ENCODE measurements at regions not wholly inside any gene's neighbourhood (a gene's known extent, or its start where the extent isn't known, plus 50 kb on each side); places are given as distances from the start of the nearest gene placed in this dataset.
"Not testable (repeated sequence)": the region's sequence is repeated elsewhere in the genome, so short reads cannot be mapped to it uniquely, and the experiment has no call there.

DNA sequence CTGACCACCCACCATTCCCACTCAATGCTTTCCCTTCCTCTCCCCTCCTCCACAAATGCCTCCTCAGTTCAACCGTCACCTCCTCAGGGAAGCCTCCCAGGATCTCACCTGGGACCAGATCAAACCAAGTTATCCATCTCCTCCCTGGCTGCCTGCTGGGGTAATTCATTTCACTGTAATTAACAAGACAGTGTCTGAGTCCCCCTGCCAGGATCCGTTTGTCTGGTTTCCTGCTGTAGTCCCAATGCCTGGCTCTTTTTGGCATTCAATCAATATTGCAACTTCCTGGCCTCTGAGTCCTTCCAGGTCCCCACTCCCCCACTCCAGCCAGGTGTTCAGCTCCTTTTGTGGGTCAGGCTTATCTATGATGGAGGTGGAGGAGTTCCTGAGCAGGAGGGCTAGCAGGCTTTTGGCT, 687.7 kb downstream of the PTPRU start:
- DNase-seq (ENCODE audit: low read depth in 6 of 9, low spot score in 9 of 9), result no peak
- Histone ChIP-seq H3K36me3 (ENCODE audit: control insufficient read depth in 2 of 2, insufficient read depth in 2 of 2, low read length in 1 of 2) (no peaks in the 10 kb centered on the region), H3K4me3 (ENCODE audit: low read length in 2 of 2) (no peak overlapping the region), H3K27ac (ENCODE audit: low read depth in 1 of 2, low read length in 1 of 2) (no peak overlapping the region), H3K27me3 (ENCODE audit: control insufficient read depth in 2 of 2, insufficient read depth in 1 of 2, low read length in 1 of 2) (no peaks in the 10 kb centered on the region), H3K4me1 (ENCODE audit: control insufficient read depth in 2 of 2, insufficient read depth in 2 of 2, low read length in 2 of 2) (no peaks in the 10 kb centered on the region), H3K9me3 (ENCODE audit: control insufficient read depth in 2 of 2, insufficient read depth in 1 of 2, low read length in 1 of 2) (no peaks in the 10 kb centered on the region)
- WGBS, result 19% methylated on average over 2 of the region's 2 CpGs

DNA sequence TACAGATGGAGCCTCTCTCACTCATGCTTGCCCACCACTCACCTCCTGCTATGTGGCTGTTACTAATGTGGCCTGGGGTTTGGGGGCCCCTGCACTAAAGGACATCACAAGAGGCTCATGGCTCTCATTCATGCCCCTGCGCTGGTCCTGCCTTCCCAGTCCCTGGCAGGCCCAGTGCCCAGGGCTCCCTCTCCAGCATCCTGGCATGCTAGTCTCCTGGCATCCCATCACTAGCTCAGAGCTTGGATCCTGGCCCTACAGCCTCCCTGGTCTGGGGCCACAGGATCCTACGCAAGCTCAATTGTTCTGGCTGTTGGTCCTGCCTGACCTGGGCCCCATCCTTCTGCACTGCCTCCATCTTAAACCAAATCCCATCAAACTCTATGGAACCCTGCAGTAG, 685.4 kb downstream of the PTPRU start:
- H3K27me3 ChIP-seq (ENCODE audit: control insufficient read depth in 2 of 2, insufficient read depth in 1 of 2, low read length in 1 of 2), result no peaks in the 10 kb centered on the region
- H3K36me3 ChIP-seq (ENCODE audit: control insufficient read depth in 2 of 2, insufficient read depth in 2 of 2, low read length in 1 of 2), result no peaks in the 10 kb centered on the region
- no peaks in the 10 kb centered on the region for H3K4me1 ChIP-seq (ENCODE audit: control insufficient read depth in 2 of 2, insufficient read depth in 2 of 2, low read length in 2 of 2)
- 95% methylated on average over 2 of the region's 2 CpGs for WGBS
- no peak overlapping the region for H3K4me3 ChIP-seq (ENCODE audit: low read length in 2 of 2)
- no peak overlapping the region for H3K27ac ChIP-seq (ENCODE audit: low read depth in 1 of 2, low read length in 1 of 2)
- DNase-seq (ENCODE audit: low read depth in 6 of 9, low spot score in 9 of 9), result no peak
- H3K9me3 ChIP-seq (ENCODE audit: control insufficient read depth in 2 of 2, insufficient read depth in 1 of 2, low read length in 1 of 2), result no peaks in the 10 kb centered on the region

DNA sequence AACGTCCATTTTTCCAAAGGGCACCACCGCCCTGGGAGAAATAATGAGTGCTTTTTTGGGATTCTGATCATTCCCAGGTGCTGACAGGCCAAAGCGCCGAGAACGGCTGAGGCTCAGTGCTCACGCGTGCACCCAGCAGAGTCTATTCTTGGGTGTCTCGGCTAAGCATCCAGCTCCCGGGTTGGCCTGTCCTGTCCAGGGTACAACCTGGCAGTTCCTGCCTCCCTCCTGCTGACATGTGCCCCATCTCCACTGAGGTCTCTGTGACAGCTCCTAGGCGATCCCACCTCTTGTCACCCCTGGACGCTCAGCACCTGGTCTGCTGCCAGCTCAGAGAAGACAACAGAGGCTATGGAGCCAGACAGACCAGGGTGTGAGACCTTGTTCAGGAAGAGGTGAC, 684.5 kb downstream of the PTPRU start:
- H3K27ac ChIP-seq (ENCODE audit: low read depth in 1 of 2, low read length in 1 of 2), result no peak overlapping the region
- H3K4me3 ChIP-seq (ENCODE audit: low read length in 2 of 2), result no peak overlapping the region
- no peaks in the 10 kb centered on the region for H3K27me3 ChIP-seq (ENCODE audit: control insufficient read depth in 2 of 2, insufficient read depth in 1 of 2, low read length in 1 of 2)
- H3K4me1 ChIP-seq (ENCODE audit: control insufficient read depth in 2 of 2, insufficient read depth in 2 of 2, low read length in 2 of 2), result no peaks in the 10 kb centered on the region
- no peaks in the 10 kb centered on the region for H3K9me3 ChIP-seq (ENCODE audit: control insufficient read depth in 2 of 2, insufficient read depth in 1 of 2, low read length in 1 of 2)
- WGBS, result 91% methylated on average over 11 of the region's 11 CpGs
- DNase-seq (ENCODE audit: low read depth in 6 of 9, low spot score in 9 of 9), result no peak
- H3K36me3 ChIP-seq (ENCODE audit: control insufficient read depth in 2 of 2, insufficient read depth in 2 of 2, low read length in 1 of 2), result no peaks in the 10 kb centered on the region

DNA sequence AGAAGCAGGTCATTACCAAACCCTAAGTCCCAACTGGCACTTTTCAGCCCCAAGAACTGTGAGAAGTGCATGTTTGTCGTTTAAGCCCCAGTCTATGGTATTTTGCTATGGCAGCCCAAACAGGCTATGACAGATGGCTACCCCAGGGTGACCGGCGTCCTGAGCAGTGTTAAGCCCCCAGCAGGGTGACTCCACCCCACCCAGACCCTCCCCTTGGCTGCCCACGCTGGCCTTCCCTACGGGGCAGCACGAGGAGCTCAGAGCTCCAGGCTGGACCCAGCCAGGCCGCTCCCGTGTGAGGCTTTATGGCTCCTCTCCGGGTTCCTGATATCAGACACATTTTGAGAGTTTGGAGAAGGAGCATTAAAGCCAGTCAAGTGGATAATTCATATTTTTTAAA, 684.0 kb downstream of the PTPRU start:
- no peaks in the 10 kb centered on the region for H3K36me3 ChIP-seq (ENCODE audit: control insufficient read depth in 2 of 2, insufficient read depth in 2 of 2, low read length in 1 of 2)
- no peaks in the 10 kb centered on the region for H3K9me3 ChIP-seq (ENCODE audit: control insufficient read depth in 2 of 2, insufficient read depth in 1 of 2, low read length in 1 of 2)
- no peak overlapping the region for H3K27ac ChIP-seq (ENCODE audit: low read depth in 1 of 2, low read length in 1 of 2)
- H3K4me1 ChIP-seq (ENCODE audit: control insufficient read depth in 2 of 2, insufficient read depth in 2 of 2, low read length in 2 of 2), result no peaks in the 10 kb centered on the region
- DNase-seq (ENCODE audit: low read depth in 6 of 9, low spot score in 9 of 9), result no peak
- no peak overlapping the region for H3K4me3 ChIP-seq (ENCODE audit: low read length in 2 of 2)
- H3K27me3 ChIP-seq (ENCODE audit: control insufficient read depth in 2 of 2, insufficient read depth in 1 of 2, low read length in 1 of 2), result no peaks in the 10 kb centered on the region
- WGBS, result 85% methylated on average over 9 of the region's 9 CpGs

DNA sequence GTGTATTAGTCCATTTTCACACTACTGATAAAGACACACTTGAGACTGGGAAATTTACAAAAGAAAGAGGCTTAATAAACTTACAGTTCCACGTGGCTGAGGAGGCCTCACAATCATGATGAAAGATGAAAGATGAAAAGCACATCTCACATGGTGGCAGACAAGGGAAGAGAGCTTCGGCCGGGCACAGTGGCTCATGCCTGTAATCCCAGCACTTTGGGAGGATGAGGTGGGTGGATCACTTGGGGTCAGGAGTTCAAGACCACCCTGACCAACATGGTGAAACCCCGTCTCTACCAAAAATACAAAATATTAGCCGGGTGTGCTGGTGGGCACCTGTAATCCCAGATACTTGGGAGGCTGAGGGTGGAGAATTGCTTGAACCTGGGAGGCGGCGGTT, 682.7 kb downstream of the PTPRU start:
- not testable (repeated sequence) for H3K36me3 ChIP-seq (ENCODE audit: control insufficient read depth in 2 of 2, insufficient read depth in 2 of 2, low read length in 1 of 2); H3K4me3 ChIP-seq (ENCODE audit: low read length in 2 of 2); DNase-seq (ENCODE audit: low read depth in 6 of 9, low spot score in 9 of 9); H3K27me3 ChIP-seq (ENCODE audit: control insufficient read depth in 2 of 2, insufficient read depth in 1 of 2, low read length in 1 of 2); H3K4me1 ChIP-seq (ENCODE audit: control insufficient read depth in 2 of 2, insufficient read depth in 2 of 2, low read length in 2 of 2); H3K9me3 ChIP-seq (ENCODE audit: control insufficient read depth in 2 of 2, insufficient read depth in 1 of 2, low read length in 1 of 2); H3K27ac ChIP-seq (ENCODE audit: low read depth in 1 of 2, low read length in 1 of 2)
- WGBS, result 88% methylated on average over 7 of the region's 7 CpGs

DNA sequence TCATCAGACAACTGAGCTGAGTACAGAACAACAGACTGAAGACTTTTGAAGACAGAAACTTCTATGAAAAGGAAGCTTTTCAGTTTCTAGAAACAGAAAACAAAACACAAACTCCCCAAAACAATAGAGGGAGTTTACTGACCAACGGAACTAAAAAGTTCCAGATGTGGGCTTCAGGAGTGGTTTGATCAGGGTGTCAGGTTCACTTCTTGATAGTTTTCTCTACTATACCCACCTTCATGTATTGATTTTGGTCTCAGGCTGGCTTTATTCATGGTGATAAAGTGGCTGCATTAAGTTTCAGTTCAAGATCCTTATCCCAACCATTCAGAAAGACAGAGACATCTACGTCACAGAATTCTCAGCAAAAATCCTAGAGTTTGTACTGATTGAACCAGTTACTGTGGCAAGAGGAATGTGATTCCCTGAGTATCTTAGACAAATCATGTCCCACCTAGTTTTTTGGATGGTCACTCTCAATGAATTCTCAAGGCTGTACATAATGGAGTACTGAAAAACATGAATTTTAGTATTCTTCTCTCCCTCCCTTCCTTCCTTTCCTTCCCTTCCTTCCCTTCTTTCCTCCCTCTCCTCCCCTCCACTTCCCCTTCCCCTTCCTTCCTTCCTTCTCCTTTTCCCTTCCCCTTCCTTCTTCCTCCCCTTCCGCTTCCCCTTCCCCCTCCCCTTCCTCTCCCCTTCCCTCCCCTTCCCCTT, 680.5 kb downstream of the PTPRU start:
- no peak overlapping the region for H3K27ac ChIP-seq (ENCODE audit: low read depth in 1 of 2, low read length in 1 of 2)
- no peaks in the 10 kb centered on the region for H3K9me3 ChIP-seq (ENCODE audit: control insufficient read depth in 2 of 2, insufficient read depth in 1 of 2, low read length in 1 of 2)
- H3K4me1 ChIP-seq (ENCODE audit: control insufficient read depth in 2 of 2, insufficient read depth in 2 of 2, low read length in 2 of 2), result no peaks in the 10 kb centered on the region
- no peak overlapping the region for H3K4me3 ChIP-seq (ENCODE audit: low read length in 2 of 2)
- no peaks in the 10 kb centered on the region for H3K27me3 ChIP-seq (ENCODE audit: control insufficient read depth in 2 of 2, insufficient read depth in 1 of 2, low read length in 1 of 2)
- WGBS, result 96% methylated on average over 3 of the region's 3 CpGs
- DNase-seq (ENCODE audit: low read depth in 6 of 9, low spot score in 9 of 9), result no peak
- H3K36me3 ChIP-seq (ENCODE audit: control insufficient read depth in 2 of 2, insufficient read depth in 2 of 2, low read length in 1 of 2), result no peaks in the 10 kb centered on the region

DNA sequence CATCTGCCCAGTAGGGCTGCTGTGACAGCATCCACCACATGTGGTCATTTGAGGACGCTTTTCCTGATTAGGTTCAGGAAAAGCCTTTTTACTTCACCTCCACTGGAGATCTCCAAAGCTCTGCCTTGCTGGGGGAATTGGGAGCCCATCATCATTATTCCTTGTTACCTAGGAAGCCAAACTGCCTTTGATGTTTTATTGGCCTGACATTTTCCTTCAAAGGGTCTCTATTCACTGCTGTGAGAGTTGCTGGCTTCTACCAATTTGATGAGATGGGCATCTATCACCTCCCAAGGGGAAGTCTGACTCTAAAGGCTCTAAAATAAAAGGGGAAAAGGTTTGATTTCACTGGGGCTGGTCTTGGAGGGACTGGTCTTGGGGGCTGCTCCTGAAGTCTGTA, 678.6 kb downstream of the PTPRU start:
- Histone ChIP-seq H3K4me1 (ENCODE audit: control insufficient read depth in 2 of 2, insufficient read depth in 2 of 2, low read length in 2 of 2) (no peaks in the 10 kb centered on the region), H3K27ac (ENCODE audit: low read depth in 1 of 2, low read length in 1 of 2) (no peak overlapping the region), H3K27me3 (ENCODE audit: control insufficient read depth in 2 of 2, insufficient read depth in 1 of 2, low read length in 1 of 2) (no peaks in the 10 kb centered on the region), H3K4me3 (ENCODE audit: low read length in 2 of 2) (no peak overlapping the region), H3K36me3 (ENCODE audit: control insufficient read depth in 2 of 2, insufficient read depth in 2 of 2, low read length in 1 of 2) (no peaks in the 10 kb centered on the region), H3K9me3 (ENCODE audit: control insufficient read depth in 2 of 2, insufficient read depth in 1 of 2, low read length in 1 of 2) (no peaks in the 10 kb centered on the region)
- no peak for DNase-seq (ENCODE audit: low read depth in 6 of 9, low spot score in 9 of 9)
- WGBS, result 31% methylated on average over 1 of the region's 1 CpG

DNA sequence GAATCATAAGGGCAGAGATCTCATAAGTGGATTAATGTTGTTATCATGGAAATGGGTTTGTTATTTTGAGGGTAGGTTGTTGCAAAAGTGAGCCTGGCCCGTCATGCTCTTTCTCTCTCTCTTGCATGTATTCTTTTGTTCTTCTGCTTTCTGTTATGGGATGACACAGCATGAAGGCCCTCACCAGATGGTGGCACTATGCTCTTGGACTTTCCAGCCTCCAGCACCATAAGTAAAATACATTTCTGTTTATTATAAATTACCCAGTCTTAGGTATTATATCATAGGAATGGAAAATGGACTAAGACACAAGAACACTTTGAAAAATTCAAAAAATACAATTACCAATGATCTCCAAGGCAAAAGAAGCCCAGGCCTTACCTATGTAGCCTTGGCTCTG, 676.1 kb downstream of the PTPRU start:
- no peaks in the 10 kb centered on the region for H3K4me1 ChIP-seq (ENCODE audit: control insufficient read depth in 2 of 2, insufficient read depth in 2 of 2, low read length in 2 of 2)
- WGBS, result 64% methylated on average over 1 of the region's 1 CpG
- H3K9me3 ChIP-seq (ENCODE audit: control insufficient read depth in 2 of 2, insufficient read depth in 1 of 2, low read length in 1 of 2), result no peaks in the 10 kb centered on the region
- H3K27me3 ChIP-seq (ENCODE audit: control insufficient read depth in 2 of 2, insufficient read depth in 1 of 2, low read length in 1 of 2), result no peaks in the 10 kb centered on the region
- no peak overlapping the region for H3K4me3 ChIP-seq (ENCODE audit: low read length in 2 of 2)
- H3K27ac ChIP-seq (ENCODE audit: low read depth in 1 of 2, low read length in 1 of 2), result no peak overlapping the region
- no peak for DNase-seq (ENCODE audit: low read depth in 6 of 9, low spot score in 9 of 9)
- no peaks in the 10 kb centered on the region for H3K36me3 ChIP-seq (ENCODE audit: control insufficient read depth in 2 of 2, insufficient read depth in 2 of 2, low read length in 1 of 2)

DNA sequence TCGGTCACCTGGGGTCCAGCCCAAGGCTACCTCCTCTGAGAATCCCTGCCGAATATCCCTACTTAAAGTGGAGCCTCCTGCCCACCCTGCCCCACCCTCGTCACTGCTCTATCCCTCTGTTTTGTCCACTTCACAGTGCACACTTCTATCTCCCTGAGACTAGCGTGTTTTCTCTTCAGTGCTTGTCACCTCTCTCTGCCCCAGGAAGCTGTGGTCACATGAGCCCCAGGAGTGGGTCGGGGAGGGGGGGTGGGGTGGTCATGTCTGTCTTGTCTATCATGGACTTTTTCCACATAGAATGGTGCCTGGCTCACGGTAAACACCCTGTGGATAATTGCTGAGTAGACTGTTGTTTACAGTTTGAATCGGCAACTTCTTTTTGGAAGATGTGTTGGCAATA, 673.6 kb downstream of the PTPRU start:
- no peak overlapping the region for H3K4me3 ChIP-seq (ENCODE audit: low read length in 2 of 2)
- no peak for DNase-seq (ENCODE audit: low read depth in 6 of 9, low spot score in 9 of 9)
- no peaks in the 10 kb centered on the region for H3K9me3 ChIP-seq (ENCODE audit: control insufficient read depth in 2 of 2, insufficient read depth in 1 of 2, low read length in 1 of 2)
- H3K27ac ChIP-seq (ENCODE audit: low read depth in 1 of 2, low read length in 1 of 2), result no peak overlapping the region
- no peaks in the 10 kb centered on the region for H3K36me3 ChIP-seq (ENCODE audit: control insufficient read depth in 2 of 2, insufficient read depth in 2 of 2, low read length in 1 of 2)
- no peaks in the 10 kb centered on the region for H3K4me1 ChIP-seq (ENCODE audit: control insufficient read depth in 2 of 2, insufficient read depth in 2 of 2, low read length in 2 of 2)
- WGBS, result 53% methylated on average over 7 of the region's 7 CpGs
- no peaks in the 10 kb centered on the region for H3K27me3 ChIP-seq (ENCODE audit: control insufficient read depth in 2 of 2, insufficient read depth in 1 of 2, low read length in 1 of 2)

DNA sequence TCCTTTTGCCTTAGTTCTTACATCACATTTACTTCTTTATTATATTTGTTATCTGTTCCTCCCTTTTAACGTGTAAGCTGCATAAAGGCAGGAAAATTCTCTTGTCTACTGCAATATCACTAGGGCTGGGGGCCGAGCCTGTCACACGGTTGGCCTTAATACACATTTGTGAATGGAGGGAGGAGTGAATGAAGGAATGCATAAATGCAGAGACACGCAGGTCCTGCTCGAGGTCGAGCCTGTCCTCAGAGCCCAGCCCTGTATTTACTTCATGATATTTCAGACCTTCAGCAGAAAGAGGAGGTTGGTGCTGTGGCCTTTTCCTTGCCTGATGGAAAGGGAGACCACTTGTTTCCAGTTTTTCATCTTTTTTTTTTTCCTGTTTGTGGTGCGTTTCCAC, 671.3 kb downstream of the PTPRU start:
- Histone ChIP-seq H3K36me3 (ENCODE audit: control insufficient read depth in 2 of 2, insufficient read depth in 2 of 2, low read length in 1 of 2) (no peaks in the 10 kb centered on the region), H3K27me3 (ENCODE audit: control insufficient read depth in 2 of 2, insufficient read depth in 1 of 2, low read length in 1 of 2) (no peaks in the 10 kb centered on the region), H3K4me1 (ENCODE audit: control insufficient read depth in 2 of 2, insufficient read depth in 2 of 2, low read length in 2 of 2) (no peaks in the 10 kb centered on the region), H3K27ac (ENCODE audit: low read depth in 1 of 2, low read length in 1 of 2) (no peak overlapping the region), H3K4me3 (ENCODE audit: low read length in 2 of 2) (no peak overlapping the region), H3K9me3 (ENCODE audit: control insufficient read depth in 2 of 2, insufficient read depth in 1 of 2, low read length in 1 of 2) (no peaks in the 10 kb centered on the region)
- no peak for DNase-seq (ENCODE audit: low read depth in 6 of 9, low spot score in 9 of 9)
- WGBS, result 92% methylated on average over 7 of the region's 7 CpGs
